WTC11 (cell line): ENCODE measurements at regions not wholly inside any gene's neighbourhood (a gene's known extent, or its start where the extent isn't known, plus 50 kb on each side); places are given as distances from the start of the nearest gene placed in this dataset.

ENCODE experiments used
- ATF6 ChIP-seq: sonication (generic); formaldehyde crosslinking; IDR thresholded peaks from 2 replicates; pipeline ENCODE4 v1.8.1; 2023; ENCODE audit warnings: mild to moderate bottlenecking, missing genetic modification reagents
- CTCF ChIP-seq: fragments of 200-600 bp; IDR thresholded peaks from 2 replicates; pipeline ENCODE4 v1.8.0; 2022; ENCODE audit warnings: antibody characterized with exemption
- MAX ChIP-seq: sonication (generic); formaldehyde crosslinking; IDR thresholded peaks from 2 replicates; pipeline ENCODE4 v1.8.0; 2022; ENCODE audit warnings: mild to moderate bottlenecking, missing genetic modification reagents
- NR2C2 ChIP-seq: sonication (generic); formaldehyde crosslinking; IDR thresholded peaks from 2 replicates; pipeline ENCODE4 v1.8.0; 2022; ENCODE audit warnings: mild to moderate bottlenecking, missing genetic modification reagents
- ZBTB21 ChIP-seq: sonication (generic); formaldehyde crosslinking; IDR thresholded peaks from 2 replicates; pipeline ENCODE4 v1.8.1; 2023; ENCODE audit warnings: mild to moderate bottlenecking, missing genetic modification reagents, borderline replicate concordance
- ZNF416 ChIP-seq: fragments of 250-450 bp; sonication (Bioruptor Pico); IDR thresholded peaks from 2 replicates; pipeline ENCODE4 v1.9.0; 2021; ENCODE audit warnings: mild to moderate bottlenecking, inconsistent platforms
- TF ChIP-seq, protein P1 (sequence below): sonication (generic); formaldehyde crosslinking; IDR thresholded peaks from 2 replicates; pipeline ENCODE4 v1.8.1; 2023; ENCODE audit warnings: mild to moderate bottlenecking, missing genetic modification reagents, borderline replicate concordance

DNA sequence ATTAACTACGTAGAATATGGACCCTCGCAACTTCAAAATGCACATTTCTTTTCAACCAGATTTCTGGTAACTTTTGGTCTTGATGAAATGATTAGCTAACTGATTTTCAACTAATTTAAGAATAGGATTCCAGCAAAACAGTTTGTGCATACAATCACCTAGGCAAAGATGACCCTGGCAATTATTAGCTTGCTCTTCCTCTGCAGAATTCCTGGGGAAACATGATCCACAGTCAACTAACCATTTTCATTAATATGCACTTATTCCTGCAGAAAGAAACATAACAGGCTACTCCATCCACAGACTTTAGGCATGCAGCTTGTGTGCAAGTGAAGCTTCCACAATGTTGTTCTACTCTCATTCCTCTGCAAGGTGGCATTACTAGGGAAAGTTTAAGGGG is 1150.8 kb upstream of the FANCL start:
- TF ChIP-seq ZBTB21 (no peak), CTCF (no peak), ATF6 (CRISPR knock-in tag) (no peak), NR2C2 (CRISPR knock-in tag) (no peak), ZNF416 (no peak), MAX (CRISPR knock-in tag) (no peak)
- TF ChIP-seq, protein P1, sequence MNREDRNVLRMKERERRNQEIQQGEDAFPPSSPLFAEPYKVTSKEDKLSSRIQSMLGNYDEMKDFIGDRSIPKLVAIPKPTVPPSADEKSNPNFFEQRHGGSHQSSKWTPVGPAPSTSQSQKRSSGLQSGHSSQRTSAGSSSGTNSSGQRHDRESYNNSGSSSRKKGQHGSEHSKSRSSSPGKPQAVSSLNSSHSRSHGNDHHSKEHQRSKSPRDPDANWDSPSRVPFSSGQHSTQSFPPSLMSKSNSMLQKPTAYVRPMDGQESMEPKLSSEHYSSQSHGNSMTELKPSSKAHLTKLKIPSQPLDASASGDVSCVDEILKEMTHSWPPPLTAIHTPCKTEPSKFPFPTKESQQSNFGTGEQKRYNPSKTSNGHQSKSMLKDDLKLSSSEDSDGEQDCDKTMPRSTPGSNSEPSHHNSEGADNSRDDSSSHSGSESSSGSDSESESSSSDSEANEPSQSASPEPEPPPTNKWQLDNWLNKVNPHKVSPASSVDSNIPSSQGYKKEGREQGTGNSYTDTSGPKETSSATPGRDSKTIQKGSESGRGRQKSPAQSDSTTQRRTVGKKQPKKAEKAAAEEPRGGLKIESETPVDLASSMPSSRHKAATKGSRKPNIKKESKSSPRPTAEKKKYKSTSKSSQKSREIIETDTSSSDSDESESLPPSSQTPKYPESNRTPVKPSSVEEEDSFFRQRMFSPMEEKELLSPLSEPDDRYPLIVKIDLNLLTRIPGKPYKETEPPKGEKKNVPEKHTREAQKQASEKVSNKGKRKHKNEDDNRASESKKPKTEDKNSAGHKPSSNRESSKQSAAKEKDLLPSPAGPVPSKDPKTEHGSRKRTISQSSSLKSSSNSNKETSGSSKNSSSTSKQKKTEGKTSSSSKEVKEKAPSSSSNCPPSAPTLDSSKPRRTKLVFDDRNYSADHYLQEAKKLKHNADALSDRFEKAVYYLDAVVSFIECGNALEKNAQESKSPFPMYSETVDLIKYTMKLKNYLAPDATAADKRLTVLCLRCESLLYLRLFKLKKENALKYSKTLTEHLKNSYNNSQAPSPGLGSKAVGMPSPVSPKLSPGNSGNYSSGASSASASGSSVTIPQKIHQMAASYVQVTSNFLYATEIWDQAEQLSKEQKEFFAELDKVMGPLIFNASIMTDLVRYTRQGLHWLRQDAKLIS (CRISPR knock-in tag): no peak
